GM23338 (cell line): ENCODE measurements at regions not wholly inside any gene's neighbourhood (a gene's known extent, or its start where the extent isn't known, plus 50 kb on each side); places are given as distances from the start of the nearest gene placed in this dataset.

ENCODE experiments used
- CREB1 ChIP-seq: fragments of 250-450 bp; sonication (Bioruptor Pico); IDR thresholded peaks from 2 replicates; pipeline ENCODE4 v1.5.0; 2020; ENCODE audit warnings: low read depth, mild to moderate bottlenecking, moderate library complexity
- EZH2 ChIP-seq: fragments of 200-600 bp; sonication (generic); IDR thresholded peaks from one replicate; pipeline ENCODE4 v1.8.0; 2017; ENCODE audit warnings: antibody characterized with exemption, mild to moderate bottlenecking, low read depth; ENCODE audit not compliant: unreplicated experiment
- EZH2phosphoT487 ChIP-seq: fragments of 200-600 bp; sonication (generic); IDR thresholded peaks from one replicate; pipeline ENCODE4 v1.8.1; 2018; ENCODE audit warnings: antibody characterized with exemption; ENCODE audit not compliant: unreplicated experiment
- JUNB ChIP-seq: IDR thresholded peaks from one replicate; pipeline ENCODE4 v1.6.1; 2016; ENCODE audit warnings: antibody characterized with exemption; ENCODE audit not compliant: unreplicated experiment
- NANOG ChIP-seq: IDR thresholded peaks from 2 replicates; pipeline ENCODE4 v1.6.1; 2016; ENCODE audit warnings: antibody characterized with exemption, borderline replicate concordance
- POLR2AphosphoS5 ChIP-seq: IDR thresholded peaks from 2 replicates; pipeline ENCODE4 v1.6.1; 2016; ENCODE audit warnings: antibody characterized with exemption, low read depth
- ZNF331 ChIP-seq: fragments of 250-450 bp; sonication (Bioruptor Pico); IDR thresholded peaks from 2 replicates; pipeline ENCODE4 v1.5.0; 2020; ENCODE audit warnings: low read depth, mild to moderate bottlenecking, moderate library complexity
- TF ChIP-seq, protein P1 (sequence below), 2 experiments: fragments of 200-600 bp in 1 of 2; sonication (generic) in 1 of 2; conservative IDR thresholded peaks; 2 replicates each; pipeline versions ENCODE4 v1.5.1 to v1.6.1; 2016 to 2017; ENCODE audit warnings: antibody characterized with exemption in 2 of 2, low read depth in 2 of 2, mild to moderate bottlenecking in 2 of 2, moderate library complexity in 1 of 2
- TF ChIP-seq, protein P2 (sequence below): IDR thresholded peaks from one replicate; pipeline ENCODE4 v1.6.1; 2018; ENCODE audit warnings: antibody characterized with exemption; ENCODE audit not compliant: unreplicated experiment

GRCh38 chr16:86923656-86924055 lies 345.3 kb downstream of the FOXL1 start:
- TF ChIP-seq, protein P1, sequence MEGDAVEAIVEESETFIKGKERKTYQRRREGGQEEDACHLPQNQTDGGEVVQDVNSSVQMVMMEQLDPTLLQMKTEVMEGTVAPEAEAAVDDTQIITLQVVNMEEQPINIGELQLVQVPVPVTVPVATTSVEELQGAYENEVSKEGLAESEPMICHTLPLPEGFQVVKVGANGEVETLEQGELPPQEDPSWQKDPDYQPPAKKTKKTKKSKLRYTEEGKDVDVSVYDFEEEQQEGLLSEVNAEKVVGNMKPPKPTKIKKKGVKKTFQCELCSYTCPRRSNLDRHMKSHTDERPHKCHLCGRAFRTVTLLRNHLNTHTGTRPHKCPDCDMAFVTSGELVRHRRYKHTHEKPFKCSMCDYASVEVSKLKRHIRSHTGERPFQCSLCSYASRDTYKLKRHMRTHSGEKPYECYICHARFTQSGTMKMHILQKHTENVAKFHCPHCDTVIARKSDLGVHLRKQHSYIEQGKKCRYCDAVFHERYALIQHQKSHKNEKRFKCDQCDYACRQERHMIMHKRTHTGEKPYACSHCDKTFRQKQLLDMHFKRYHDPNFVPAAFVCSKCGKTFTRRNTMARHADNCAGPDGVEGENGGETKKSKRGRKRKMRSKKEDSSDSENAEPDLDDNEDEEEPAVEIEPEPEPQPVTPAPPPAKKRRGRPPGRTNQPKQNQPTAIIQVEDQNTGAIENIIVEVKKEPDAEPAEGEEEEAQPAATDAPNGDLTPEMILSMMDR (conservative IDR thresholded peaks at IDR 0.05; ENCODE audit: low read depth in 2 of 2) = no peak
- no peak for TF ChIP-seq POLR2AphosphoS5
- TF ChIP-seq JUNB = no peak
- TF ChIP-seq, protein P2, sequence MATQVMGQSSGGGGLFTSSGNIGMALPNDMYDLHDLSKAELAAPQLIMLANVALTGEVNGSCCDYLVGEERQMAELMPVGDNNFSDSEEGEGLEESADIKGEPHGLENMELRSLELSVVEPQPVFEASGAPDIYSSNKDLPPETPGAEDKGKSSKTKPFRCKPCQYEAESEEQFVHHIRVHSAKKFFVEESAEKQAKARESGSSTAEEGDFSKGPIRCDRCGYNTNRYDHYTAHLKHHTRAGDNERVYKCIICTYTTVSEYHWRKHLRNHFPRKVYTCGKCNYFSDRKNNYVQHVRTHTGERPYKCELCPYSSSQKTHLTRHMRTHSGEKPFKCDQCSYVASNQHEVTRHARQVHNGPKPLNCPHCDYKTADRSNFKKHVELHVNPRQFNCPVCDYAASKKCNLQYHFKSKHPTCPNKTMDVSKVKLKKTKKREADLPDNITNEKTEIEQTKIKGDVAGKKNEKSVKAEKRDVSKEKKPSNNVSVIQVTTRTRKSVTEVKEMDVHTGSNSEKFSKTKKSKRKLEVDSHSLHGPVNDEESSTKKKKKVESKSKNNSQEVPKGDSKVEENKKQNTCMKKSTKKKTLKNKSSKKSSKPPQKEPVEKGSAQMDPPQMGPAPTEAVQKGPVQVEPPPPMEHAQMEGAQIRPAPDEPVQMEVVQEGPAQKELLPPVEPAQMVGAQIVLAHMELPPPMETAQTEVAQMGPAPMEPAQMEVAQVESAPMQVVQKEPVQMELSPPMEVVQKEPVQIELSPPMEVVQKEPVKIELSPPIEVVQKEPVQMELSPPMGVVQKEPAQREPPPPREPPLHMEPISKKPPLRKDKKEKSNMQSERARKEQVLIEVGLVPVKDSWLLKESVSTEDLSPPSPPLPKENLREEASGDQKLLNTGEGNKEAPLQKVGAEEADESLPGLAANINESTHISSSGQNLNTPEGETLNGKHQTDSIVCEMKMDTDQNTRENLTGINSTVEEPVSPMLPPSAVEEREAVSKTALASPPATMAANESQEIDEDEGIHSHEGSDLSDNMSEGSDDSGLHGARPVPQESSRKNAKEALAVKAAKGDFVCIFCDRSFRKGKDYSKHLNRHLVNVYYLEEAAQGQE = no peak
- no peak for TF ChIP-seq CREB1
- TF ChIP-seq EZH2phosphoT487 = no peak
- no peak for TF ChIP-seq ZNF331 (CRISPR knock-in tag)
- no peak for TF ChIP-seq EZH2
- TF ChIP-seq NANOG = no peak
